GM21515 (cell line): ENCODE measurements at regions not wholly inside any gene's neighbourhood (a gene's known extent, or its start where the extent isn't known, plus 50 kb on each side); places are given as distances from the start of the nearest gene placed in this dataset.

Source experiments
- ATAC-seq: cut with Tn5 transposase; IDR thresholded peaks from one replicate; pipeline ENCODE4 v1.9.1; 2021; ENCODE audit not compliant: unreplicated experiment

GRCh38 chr1:163013826-163014600 lies 55.1 kb upstream of the RGS4 start:
- ATAC-seq: no peak

DNA sequence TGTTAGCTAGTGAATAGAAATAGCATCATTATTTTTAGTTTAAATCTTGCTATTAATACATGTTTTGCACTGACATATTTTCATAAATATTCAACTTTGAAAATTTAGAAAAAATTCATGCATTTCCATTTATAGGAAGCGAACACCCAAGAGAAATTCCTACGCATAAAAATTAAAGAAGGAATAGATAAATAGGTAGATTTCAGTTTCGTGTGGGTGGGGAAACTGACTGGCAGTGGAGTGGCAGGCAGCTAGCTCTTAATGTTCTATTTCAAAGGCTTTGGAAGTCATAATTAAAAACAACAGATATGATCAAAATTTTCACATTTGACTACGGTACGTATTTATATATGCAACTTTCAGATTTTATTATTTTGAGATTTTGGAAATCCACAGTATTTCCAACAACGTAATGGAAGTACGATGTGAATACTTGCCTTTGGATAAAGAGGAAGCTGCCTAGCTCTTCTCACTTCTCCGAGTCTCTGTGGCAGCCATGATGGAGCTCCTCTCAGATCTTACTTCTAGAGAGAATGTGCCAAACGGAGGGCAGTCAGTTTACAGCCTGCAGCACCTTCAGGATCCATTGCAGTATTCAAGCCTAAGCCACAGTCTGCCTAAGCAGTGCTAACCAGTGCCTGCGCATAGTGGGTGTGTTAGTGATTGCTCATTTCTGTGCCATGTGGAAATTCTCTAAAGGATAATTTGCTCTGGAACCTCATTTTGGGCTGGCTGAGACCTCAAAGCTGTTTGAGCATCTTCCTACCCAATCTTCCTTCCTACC lies 62.9 kb upstream of the RGS4 start:
- no peak for ATAC-seq

GRCh38 chr1:162997499-162998285 lies 71.5 kb upstream of the RGS4 start:
- ATAC-seq: no peak

GRCh38 chr1:162996261-162996660 lies 72.9 kb upstream of the RGS4 start:
- no peak for ATAC-seq

GRCh38 chr1:162994921-162995320 lies 74.2 kb upstream of the RGS4 start:
- ATAC-seq: no peak

DNA sequence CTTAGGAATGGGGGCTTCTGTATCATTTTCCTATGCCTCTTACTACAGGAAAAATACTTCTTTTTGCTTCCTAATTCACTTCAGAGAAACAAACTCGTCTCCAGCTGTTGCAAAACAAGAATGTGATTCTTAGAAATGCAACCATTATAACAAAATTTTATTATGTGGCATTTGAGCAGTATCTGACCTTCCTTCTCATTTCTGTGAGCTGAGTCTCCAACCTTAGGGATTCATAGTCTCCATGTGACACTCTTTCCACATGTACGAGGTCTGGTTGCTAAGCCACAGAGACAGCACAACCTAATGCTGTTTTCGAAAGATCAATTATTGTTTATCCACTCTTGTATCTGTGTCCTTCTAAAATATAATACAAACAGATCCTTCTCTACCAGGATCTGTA lies 75.3 kb upstream of the RGS4 start:
- no peak for ATAC-seq

GRCh38 chr1:162992945-162993344 lies 76.2 kb upstream of the RGS4 start:
- ATAC-seq: no peak

DNA sequence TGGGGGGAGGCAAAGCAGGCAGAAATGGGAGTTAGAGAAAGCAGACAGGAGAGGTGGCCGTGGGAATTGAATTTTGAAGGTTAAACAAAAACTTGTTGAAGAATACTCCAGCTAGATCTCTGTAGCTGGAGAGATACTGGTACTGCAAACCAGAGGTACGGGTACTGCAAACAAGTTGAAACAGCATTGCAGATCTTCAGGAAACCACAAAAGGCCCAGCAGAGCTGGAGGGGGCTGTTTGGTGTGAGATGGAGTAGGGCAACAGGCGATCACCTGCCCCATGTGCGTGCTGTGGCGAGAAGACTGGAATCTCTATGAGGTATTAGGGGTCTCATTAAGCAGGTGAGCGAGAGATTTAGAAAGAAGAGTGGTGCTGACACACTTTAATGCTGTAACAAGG lies 77.7 kb upstream of the RGS4 start:
- no peak for ATAC-seq

DNA sequence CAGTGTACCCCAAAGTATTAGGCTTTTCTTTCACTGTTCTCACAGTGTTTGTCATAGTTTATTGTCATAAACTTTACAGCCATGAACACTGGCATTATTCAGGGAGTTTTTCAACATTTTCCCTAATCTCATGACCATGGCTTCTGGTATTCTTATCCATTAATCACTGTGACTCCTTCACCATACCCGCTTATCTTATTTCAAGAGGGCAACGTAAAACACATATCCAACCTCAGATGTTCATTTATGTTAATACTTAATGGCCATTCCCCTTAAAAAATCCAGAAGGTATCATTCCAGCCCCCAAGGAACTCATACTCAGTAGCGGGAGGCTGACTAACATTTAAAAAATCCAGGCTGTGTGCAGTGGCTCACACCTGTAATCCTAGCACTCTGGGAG lies 78.5 kb upstream of the RGS4 start:
- ATAC-seq: no peak

- no peak for ATAC-seq
These were observed 80.3 kb upstream of the RGS4 start for GRCh38 chr1:162988869-162989268.

DNA sequence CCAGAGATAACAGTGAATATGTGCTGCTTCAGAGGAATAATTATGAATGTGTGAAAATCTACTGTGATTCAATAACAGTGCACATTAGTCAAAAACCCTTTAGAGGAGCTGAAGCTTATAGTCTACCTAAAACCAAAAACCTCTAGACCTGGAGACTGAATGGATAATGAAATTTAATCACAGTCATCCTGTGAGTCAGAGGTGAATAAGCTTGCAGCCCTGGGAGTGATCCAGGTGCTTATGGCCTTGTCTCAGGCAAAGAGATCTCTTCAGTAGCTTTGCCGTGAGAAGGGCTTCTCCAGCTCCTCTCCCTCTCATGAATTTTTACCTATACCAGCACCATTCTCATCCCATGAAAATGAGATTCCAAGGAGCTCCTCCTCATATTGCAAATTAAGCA lies 81.3 kb upstream of the RGS4 start:
- no peak for ATAC-seq

- no peak for ATAC-seq
These were observed 83.2 kb upstream of the RGS4 start for GRCh38 chr1:162985816-162986435.

DNA sequence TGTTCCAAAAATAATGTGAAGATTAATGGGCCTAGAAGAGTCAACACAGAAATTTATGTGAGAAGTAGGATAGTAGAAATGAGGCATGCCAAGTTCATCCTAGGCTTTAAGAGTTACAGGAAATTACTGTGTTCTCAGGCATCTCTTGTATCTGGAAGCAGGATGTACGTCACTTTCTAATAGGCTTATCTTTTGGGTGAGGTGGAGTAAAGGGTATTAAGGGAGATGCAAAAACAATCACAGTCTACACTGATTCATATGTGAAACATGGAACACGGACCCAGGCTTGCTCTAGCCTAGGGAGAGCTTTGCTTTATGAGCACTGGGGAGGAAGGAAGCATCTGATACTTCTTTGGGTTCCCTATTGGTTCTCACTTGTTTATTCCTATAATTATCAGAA lies 84.5 kb upstream of the RGS4 start:
- ATAC-seq: no peak

- no peak for ATAC-seq
These were observed 85.3 kb upstream of the RGS4 start for GRCh38 chr1:162983671-162984425.

DNA sequence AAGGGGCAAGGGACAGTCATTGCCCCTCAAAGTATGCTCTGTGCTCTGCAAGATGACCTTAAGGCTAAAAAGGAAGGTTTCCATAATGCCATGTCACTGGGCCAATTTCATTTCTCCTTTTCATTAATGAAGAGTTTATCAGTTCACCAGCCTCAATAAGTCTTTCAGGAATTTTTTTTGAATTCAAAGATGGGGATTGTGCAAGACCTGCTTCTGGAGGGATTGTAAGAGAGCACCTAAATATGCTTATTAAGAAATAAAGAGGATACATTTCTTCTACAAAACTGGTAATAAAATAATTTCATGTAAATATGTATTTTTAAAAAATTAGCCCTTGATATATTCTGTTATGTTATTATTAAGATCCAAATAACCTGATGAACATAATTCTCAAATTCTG lies 86.8 kb upstream of the RGS4 start:
- ATAC-seq: no peak

- ATAC-seq: no peak
These were observed 91.1 kb upstream of the RGS4 start for GRCh38 chr1:162977944-162978568.

DNA sequence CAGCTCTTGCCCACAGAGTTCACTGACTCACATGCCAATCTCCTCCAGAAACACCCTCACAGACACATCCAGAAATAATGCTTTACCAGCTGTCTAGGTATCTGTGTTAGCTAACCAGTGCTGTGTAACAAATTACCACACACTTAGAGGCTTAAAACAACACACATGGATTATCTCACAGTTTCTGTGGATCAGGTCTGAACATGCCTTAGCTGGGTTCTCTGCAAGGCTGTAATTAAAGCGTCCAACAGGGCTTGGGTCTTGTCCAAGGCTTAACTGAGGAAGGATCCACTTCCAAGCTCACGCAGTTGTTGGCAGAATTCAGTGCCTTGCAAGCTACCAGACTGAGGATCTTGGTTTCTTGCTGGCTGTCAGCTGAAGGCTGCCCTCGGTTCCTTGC lies 92.5 kb upstream of the RGS4 start:
- ATAC-seq: no peak

DNA sequence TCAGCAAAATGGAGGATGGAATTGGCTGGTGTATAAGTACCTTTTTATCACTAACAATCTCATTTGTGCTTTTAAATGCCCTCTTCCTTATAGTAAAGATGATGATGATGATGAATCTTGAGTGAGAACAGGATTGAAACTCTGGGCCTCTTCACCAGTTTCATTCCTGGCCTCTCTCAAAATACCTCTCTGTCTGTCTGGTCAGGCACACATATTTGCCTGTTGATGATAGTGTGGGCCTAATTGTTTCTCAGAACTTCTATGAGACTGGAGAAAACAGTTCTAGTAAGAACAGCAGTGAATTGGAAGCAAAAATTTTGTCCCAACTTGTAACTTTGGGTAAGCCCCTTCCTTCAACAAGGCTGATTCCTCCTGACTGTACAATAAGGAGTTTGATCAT lies 94.4 kb upstream of the RGS4 start:
- ATAC-seq: no peak

DNA sequence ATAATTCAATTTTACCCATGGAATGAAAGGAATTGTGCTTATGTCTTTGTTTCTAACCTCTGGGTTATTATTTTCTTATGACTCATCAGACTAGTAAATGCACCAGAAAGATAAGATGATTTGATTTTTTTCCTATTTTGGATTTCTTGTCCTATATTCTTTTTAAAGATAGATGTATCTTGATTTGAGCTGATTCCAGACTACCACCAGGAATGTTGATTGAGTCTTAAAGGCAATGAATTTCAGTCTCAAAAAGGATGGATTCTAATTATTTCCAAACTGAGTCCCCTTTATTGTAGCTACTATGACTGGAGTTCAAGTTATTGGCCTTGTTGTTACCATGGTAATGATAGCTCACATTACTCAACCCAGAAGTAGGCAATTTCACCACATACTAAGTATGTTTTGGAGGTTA lies 95.8 kb upstream of the RGS4 start:
- ATAC-seq: no peak

- no peak for ATAC-seq
These were observed 96.4 kb upstream of the RGS4 start for GRCh38 chr1:162972773-162973172.
